Memory B cell (primary cell): ENCODE measurements at regions not wholly inside any gene's neighbourhood (a gene's known extent, or its start where the extent isn't known, plus 50 kb on each side); places are given as distances from the start of the nearest gene placed in this dataset.

Source experiments
- ATAC-seq: fragments of 150-1000 bp; cut with Tn5 transposase; 2 replicates; pipeline ENCODE4 v1.10.0; 2021; ENCODE audit warnings: low read depth, mild to moderate bottlenecking, moderate library complexity
- DNase-seq, 2 donors: peaks; one replicate each; pipeline ENCODE4 v3.0.0; 2022; ENCODE audit warnings: low spot score in 2 of 2
- H3K27ac Mint-ChIP-seq: one replicate; pipeline ENCODE4 v1.8.0; 2022; ENCODE audit warnings: mild to moderate bottlenecking, moderate library complexity, mixed read lengths
- H3K27me3 Mint-ChIP-seq: one replicate; pipeline ENCODE4 v1.8.0; 2022; ENCODE audit warnings: mixed read lengths
- H3K36me3 Mint-ChIP-seq: one replicate; pipeline ENCODE4 v1.8.0; 2022; ENCODE audit warnings: mild to moderate bottlenecking, mixed read lengths
- H3K4me1 Mint-ChIP-seq: one replicate; pipeline ENCODE4 v1.8.0; 2022; ENCODE audit warnings: mixed read lengths
- H3K4me3 Mint-ChIP-seq: one replicate; pipeline ENCODE4 v1.8.0; 2022; ENCODE audit warnings: mild to moderate bottlenecking, moderate library complexity, mixed read lengths
- H3K9me3 Mint-ChIP-seq: one replicate; pipeline ENCODE4 v1.8.0; 2022; ENCODE audit warnings: mixed read lengths

- Mint-ChIP-seq H3K9me3 (no peaks in the 10 kb centered on the region), H3K27ac (no peak overlapping the region), H3K36me3 (no peaks in the 10 kb centered on the region), H3K4me3 (no peak overlapping the region), H3K4me1 (no peaks in the 10 kb centered on the region), H3K27me3 (peaks cover 4% of the 10 kb centered on the region)
- DNase-seq (no peak), ATAC-seq (no peak)
Observed at GRCh38 chr1:90574692-90575370, 142.3 kb downstream of the BARHL2 start.

GRCh38 chr1:90573736-90574135 is 143.4 kb downstream of the BARHL2 start:
- Mint-ChIP-seq H3K36me3 (no peaks in the 10 kb centered on the region), H3K9me3 (no peaks in the 10 kb centered on the region), H3K4me3 (no peak overlapping the region), H3K27me3 (peaks cover 4% of the 10 kb centered on the region), H3K27ac (no peak overlapping the region), H3K4me1 (no peaks in the 10 kb centered on the region)
- DNase-seq, result no peak
- no peak for ATAC-seq

DNA sequence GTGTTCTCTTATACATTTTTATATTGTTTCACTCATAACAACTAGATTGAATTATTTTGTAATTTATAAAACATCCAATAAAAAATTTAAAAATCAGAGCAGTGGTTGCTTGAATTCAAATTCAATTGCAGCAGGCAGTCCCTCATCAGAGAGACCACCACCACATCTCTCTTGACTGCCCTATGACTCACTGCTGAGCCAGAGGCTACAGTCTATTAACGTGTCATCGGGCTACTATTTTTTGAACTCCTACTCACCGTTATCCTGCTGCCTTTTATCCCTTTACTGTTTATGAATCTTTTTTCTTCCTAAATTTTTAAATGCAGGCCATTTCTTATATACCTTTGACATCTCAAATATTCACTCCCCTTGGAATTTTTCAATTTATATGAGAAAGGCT is 144.7 kb downstream of the BARHL2 start:
- peaks cover 4% of the 10 kb centered on the region for H3K27me3 Mint-ChIP-seq
- ATAC-seq (no peak), DNase-seq (no peak)
- no peak overlapping the region for H3K27ac Mint-ChIP-seq
- no peaks in the 10 kb centered on the region for H3K9me3 Mint-ChIP-seq
- H3K36me3 Mint-ChIP-seq, result no peaks in the 10 kb centered on the region
- H3K4me1 Mint-ChIP-seq, result no peaks in the 10 kb centered on the region
- no peak overlapping the region for H3K4me3 Mint-ChIP-seq

DNA sequence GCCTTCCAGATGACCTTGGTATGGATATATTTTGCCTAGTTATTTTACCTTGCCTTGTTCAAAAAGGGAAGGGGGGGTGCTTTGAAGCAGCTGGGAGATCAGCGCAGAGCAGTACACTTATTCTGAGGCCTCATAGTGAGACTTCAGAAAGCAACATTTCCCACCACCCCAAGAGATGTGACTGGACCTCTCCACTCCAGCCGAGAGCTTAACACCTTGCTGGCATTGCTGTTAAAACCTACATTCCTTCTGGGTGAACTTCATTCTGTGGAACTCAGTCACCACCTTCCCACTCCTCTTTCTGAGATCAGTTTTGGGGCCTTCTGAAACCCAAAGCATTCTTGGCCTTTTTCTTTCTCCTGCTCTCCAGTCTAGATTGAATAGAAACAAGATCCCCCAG is 148.7 kb downstream of the BARHL2 start:
- DNase-seq, result no peak
- H3K4me1 Mint-ChIP-seq, result no peaks in the 10 kb centered on the region
- H3K9me3 Mint-ChIP-seq, result no peaks in the 10 kb centered on the region
- H3K27me3 Mint-ChIP-seq, result peaks cover 4% of the 10 kb centered on the region
- no peak for ATAC-seq
- no peaks in the 10 kb centered on the region for H3K36me3 Mint-ChIP-seq
- no peak overlapping the region for H3K27ac Mint-ChIP-seq
- no peak overlapping the region for H3K4me3 Mint-ChIP-seq

DNA sequence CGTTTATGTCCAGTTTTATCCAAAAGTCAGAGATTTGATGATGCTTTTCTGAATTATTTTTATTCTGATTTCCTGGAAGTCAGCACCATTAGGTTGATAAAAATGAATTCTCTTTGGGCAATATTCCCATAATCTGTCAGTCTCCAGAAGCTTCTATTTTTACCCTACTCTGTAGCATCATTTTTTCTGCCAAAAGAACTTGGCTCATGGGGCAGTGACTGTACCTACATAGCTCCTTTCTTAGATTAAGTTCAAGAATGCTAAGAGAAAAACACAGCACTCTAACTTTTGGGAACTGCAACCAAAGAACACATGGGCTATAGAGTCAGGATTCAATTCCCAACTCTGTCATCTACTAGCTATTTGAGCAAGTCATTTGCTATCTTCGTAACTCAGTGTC is 152.9 kb downstream of the BARHL2 start:
- Mint-ChIP-seq H3K4me1 (no peaks in the 10 kb centered on the region), H3K27ac (no peak overlapping the region), H3K36me3 (no peaks in the 10 kb centered on the region), H3K27me3 (peaks cover 4% of the 10 kb centered on the region), H3K4me3 (no peak overlapping the region), H3K9me3 (no peaks in the 10 kb centered on the region)
- ATAC-seq (no peak), DNase-seq (no peak)

- DNase-seq, result no peak
- Mint-ChIP-seq H3K9me3 (no peaks in the 10 kb centered on the region), H3K27me3 (peaks cover 4% of the 10 kb centered on the region), H3K27ac (no peak overlapping the region), H3K4me3 (no peak overlapping the region), H3K36me3 (no peaks in the 10 kb centered on the region), H3K4me1 (no peaks in the 10 kb centered on the region)
- no peak for ATAC-seq
Observed at GRCh38 chr1:90562892-90563291, 154.2 kb downstream of the BARHL2 start.

GRCh38 chr1:90561911-90562310 is 155.2 kb downstream of the BARHL2 start:
- DNase-seq (no peak), ATAC-seq (no peak)
- H3K4me3 Mint-ChIP-seq, result no peak overlapping the region
- no peak overlapping the region for H3K27ac Mint-ChIP-seq
- H3K36me3 Mint-ChIP-seq, result no peaks in the 10 kb centered on the region
- H3K9me3 Mint-ChIP-seq, result no peaks in the 10 kb centered on the region
- H3K27me3 Mint-ChIP-seq, result peaks cover 4% of the 10 kb centered on the region
- no peaks in the 10 kb centered on the region for H3K4me1 Mint-ChIP-seq

- no peaks in the 10 kb centered on the region for H3K4me1 Mint-ChIP-seq
- no peak for ATAC-seq
- no peaks in the 10 kb centered on the region for H3K36me3 Mint-ChIP-seq
- no peak overlapping the region for H3K27ac Mint-ChIP-seq
- H3K4me3 Mint-ChIP-seq, result no peak overlapping the region
- no peak for DNase-seq
- H3K27me3 Mint-ChIP-seq, result peaks cover 4% of the 10 kb centered on the region
- no peaks in the 10 kb centered on the region for H3K9me3 Mint-ChIP-seq
Observed at GRCh38 chr1:90561103-90561783, 155.9 kb downstream of the BARHL2 start.

- H3K4me1 Mint-ChIP-seq, result no peaks in the 10 kb centered on the region
- ATAC-seq (no peak), DNase-seq (no peak)
- no peak overlapping the region for H3K4me3 Mint-ChIP-seq
- no peak overlapping the region for H3K27ac Mint-ChIP-seq
- H3K27me3 Mint-ChIP-seq, result peaks cover 2% of the 10 kb centered on the region
- no peaks in the 10 kb centered on the region for H3K36me3 Mint-ChIP-seq
- H3K9me3 Mint-ChIP-seq, result no peaks in the 10 kb centered on the region
Observed at GRCh38 chr1:90558754-90559378, 158.2 kb downstream of the BARHL2 start.

DNA sequence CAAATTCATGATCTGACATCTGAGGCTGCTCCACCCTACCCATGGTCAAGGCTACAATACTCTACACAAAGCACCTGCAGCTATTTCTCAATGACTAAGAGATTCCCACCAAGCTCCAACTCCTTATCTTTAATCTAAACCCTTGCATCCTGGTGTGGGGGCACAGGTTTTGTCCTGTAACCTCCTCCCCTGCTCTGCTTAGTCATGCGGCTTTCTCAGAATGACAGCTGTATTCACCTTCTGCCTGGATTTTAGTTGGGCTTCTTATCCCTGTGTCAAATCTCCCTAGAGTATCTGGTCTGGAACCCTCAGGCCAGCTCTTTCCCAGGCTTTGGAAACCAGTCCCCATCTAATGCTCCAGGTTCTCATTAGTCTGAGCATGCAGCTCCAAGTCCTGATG is 159.0 kb downstream of the BARHL2 start:
- H3K36me3 Mint-ChIP-seq, result no peaks in the 10 kb centered on the region
- H3K9me3 Mint-ChIP-seq, result no peaks in the 10 kb centered on the region
- DNase-seq, result no peak
- H3K27me3 Mint-ChIP-seq, result peaks cover 2% of the 10 kb centered on the region
- no peak overlapping the region for H3K4me3 Mint-ChIP-seq
- H3K4me1 Mint-ChIP-seq, result no peaks in the 10 kb centered on the region
- ATAC-seq, result no peak
- no peak overlapping the region for H3K27ac Mint-ChIP-seq

- Mint-ChIP-seq H3K4me1 (no peaks in the 10 kb centered on the region), H3K36me3 (no peaks in the 10 kb centered on the region), H3K9me3 (no peaks in the 10 kb centered on the region), H3K4me3 (no peak overlapping the region), H3K27me3 (peaks cover 2% of the 10 kb centered on the region), H3K27ac (no peak overlapping the region)
- ATAC-seq, result no peak
- DNase-seq, result no peak
Observed at GRCh38 chr1:90557706-90558105, 159.4 kb downstream of the BARHL2 start.

- ATAC-seq, result no peak
- Mint-ChIP-seq H3K27me3 (no peaks in the 10 kb centered on the region), H3K27ac (no peak overlapping the region)
Observed at GRCh38 chr1:90550626-90551406, 166.3 kb downstream of the BARHL2 start.

GRCh38 chr1:90544356-90544755 is 172.7 kb downstream of the BARHL2 start:
- no peak for ATAC-seq
- no peaks in the 10 kb centered on the region for H3K27me3 Mint-ChIP-seq
- no peak for DNase-seq
- no peak overlapping the region for H3K4me3 Mint-ChIP-seq
- H3K27ac Mint-ChIP-seq, result no peak overlapping the region
- H3K4me1 Mint-ChIP-seq, result no peaks in the 10 kb centered on the region
- no peaks in the 10 kb centered on the region for H3K9me3 Mint-ChIP-seq
- no peaks in the 10 kb centered on the region for H3K36me3 Mint-ChIP-seq

More at GRCh38 chr1:90550626-90551406, 166.3 kb downstream of the BARHL2 start:
- Mint-ChIP-seq H3K36me3 (no peaks in the 10 kb centered on the region), H3K4me1 (no peaks in the 10 kb centered on the region), H3K4me3 (no peak overlapping the region), H3K9me3 (no peaks in the 10 kb centered on the region)
- no peak for DNase-seq
